Lower leg skin (tissue), 4 donors: ENCODE measurements at regions not wholly inside any gene's neighbourhood (a gene's known extent, or its start where the extent isn't known, plus 50 kb on each side); places are given as distances from the start of the nearest gene placed in this dataset.
"Not testable (repeated sequence)": the region's sequence is repeated elsewhere in the genome, so short reads cannot be mapped to it uniquely, and the experiment has no call there.

Experiments used
- DNase-seq, 2 donors: peaks; one replicate each; pipeline ENCODE4 v3.0.0-alpha.2; 2019; ENCODE audit warnings: low spot score in 2 of 2
- H3K4me3 ChIP-seq: fragments of 200-600 bp; sonication (generic); 2 replicates; pipeline ENCODE4 v1.5.1; 2017; ENCODE audit warnings: mild to moderate bottlenecking, low read depth; ENCODE audit not compliant: poor library complexity, severe bottlenecking
- CTCF ChIP-seq, 3 donors: fragments of 450-650 bp; IDR thresholded peaks; one replicate each; pipeline ENCODE4 v1.5.1; 2016; ENCODE audit warnings: antibody characterized with exemption in 3 of 3, mild to moderate bottlenecking in 3 of 3, moderate library complexity in 2 of 3
- POLR2A ChIP-seq, 2 donors: fragments of 450-650 bp; IDR thresholded peaks; one replicate each; pipeline ENCODE4 v1.6.1; 2016 to 2017; ENCODE audit warnings: antibody characterized with exemption in 2 of 2, mild to moderate bottlenecking in 1 of 2, moderate library complexity in 1 of 2
- WGBS, 2 donors: methylation state at CpG; one replicate each; pipeline ENCODE4 v1.1.5; 2018; 5-methylcytosine and 5-hydroxymethylcytosine counted together
- intact Hi-C: fragments of 100-400 bp; cut with DNase I; formaldehyde crosslinking; loops from one replicate; pipeline ENCODE4 v1.15.0; 2023; ENCODE audit warnings: low total_unique reads

DNA sequence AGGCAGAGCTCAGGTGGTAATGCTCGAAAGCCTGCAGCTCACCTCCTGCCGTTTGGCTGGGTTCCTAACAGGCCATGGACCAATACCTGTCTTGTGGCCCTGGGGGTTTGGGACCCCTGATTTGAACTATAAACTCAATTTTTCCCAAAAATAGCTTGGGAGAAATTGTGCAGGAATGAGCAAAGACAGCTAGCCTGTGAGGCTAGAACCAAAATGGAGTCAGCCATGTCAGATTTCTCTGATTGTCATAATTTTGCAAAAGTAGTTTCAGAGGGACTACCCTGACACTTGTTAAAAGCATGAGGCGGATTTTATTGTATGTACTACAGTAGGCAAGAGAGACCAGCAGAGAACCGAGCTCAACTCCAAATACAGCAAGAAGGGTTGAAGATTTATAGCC, 91.8 kb downstream of the PPIAL4G start:
- DNase-seq, H3K4me3 ChIP-seq, intact Hi-C loops: not testable (repeated sequence)
- 83 to 84% methylated on average over 4 of the region's 4 CpGs for whole genome bisulfite sequencing, 2 donors

DNA sequence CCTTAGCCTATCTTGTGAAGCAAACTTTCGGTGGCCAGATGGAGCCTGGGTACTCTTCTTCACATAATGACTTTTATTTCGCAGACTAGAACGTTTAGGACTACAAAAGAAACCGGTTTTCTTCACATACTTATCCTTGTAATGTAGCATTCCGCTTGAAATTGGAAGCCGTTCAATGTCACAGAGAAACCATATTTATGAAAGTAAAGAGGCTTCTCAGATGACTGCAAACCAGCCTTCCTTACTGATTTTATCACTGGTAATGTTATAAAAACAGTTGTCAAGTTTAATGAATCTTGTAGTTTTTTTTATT, 94.1 kb downstream of the PPIAL4G start:
- 16 to 21% methylated on average over 6 of the region's 6 CpGs for WGBS, 2 donors
- TF ChIP-seq CTCF (IDR thresholded peaks at IDR 0.05) (no peak), POLR2A (IDR thresholded peaks at IDR 0.05) (no peak)
- intact Hi-C loops, result no loop called here
- DNase-seq, result no peak
- peak overlapping the region; percentile 32 for H3K4me3 ChIP-seq

DNA sequence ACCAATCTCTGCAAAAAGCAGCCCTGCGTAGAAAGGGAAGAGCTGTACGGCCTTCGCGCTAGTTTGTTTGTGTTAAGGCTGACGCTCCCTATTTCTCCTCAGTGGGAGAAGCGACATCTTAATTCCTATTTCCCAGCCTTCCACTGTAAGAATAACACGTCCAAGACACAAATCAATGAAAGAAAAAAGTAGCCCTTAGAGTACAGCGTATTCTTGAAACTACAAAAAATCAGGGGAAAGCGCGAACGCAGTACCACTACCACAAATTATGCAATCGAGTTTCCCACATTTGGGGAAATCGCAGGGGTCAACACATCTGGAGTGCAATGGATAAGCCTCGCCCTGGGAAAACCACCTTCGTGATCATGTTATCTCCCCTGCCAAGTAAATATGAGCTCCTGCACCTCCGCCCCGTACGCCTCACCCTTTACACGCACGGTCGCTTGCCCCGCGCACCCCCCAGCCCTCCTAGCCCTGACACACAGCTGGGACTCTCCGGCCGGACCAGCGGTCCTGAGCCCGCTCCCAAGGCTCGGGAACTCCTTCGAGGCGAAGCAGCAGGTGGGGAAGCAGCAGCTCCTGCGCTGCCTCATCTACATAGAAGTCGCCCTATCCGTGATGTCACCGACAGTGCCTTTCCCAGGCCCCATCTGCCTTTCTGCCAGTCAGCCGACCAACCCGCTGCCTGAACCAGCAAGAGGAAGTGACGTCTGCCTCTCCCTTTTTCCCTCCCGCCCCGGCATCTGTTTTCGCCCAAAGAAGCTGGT, 94.7 kb downstream of the PPIAL4G start:
- peak; percentile 87 to 97 for DNase-seq
- intact Hi-C loops, result no loop called here
- WGBS, 2 donors, result 6 to 11% methylated on average over 40 of the region's 40 CpGs
- H3K4me3 ChIP-seq, result peak overlapping the region; percentile 32
- no peak for TF ChIP-seq CTCF (IDR thresholded peaks at IDR 0.05)
- TF ChIP-seq POLR2A (IDR thresholded peaks at IDR 0.05), result no peak

DNA sequence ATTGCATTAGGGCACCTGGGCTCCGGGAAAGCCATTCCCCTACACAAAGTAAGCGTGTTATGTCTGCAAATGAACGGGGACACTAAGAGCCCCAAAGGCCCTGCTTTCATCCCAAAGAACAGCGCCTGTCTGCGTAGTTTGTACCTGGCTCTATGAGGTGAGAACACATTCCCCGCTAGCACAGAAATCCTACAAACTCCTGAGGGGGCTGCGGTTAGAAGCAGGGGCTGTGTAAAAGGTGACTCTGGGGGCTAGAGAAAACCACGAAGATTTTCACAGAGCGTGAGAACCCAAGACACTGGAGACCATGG, 95.2 kb downstream of the PPIAL4G start:
- H3K4me3 ChIP-seq, intact Hi-C loops, DNase-seq: not testable (repeated sequence)
- 68 to 73% methylated on average over 9 of the region's 9 CpGs for WGBS, 2 donors

GRCh38 chr1:148387122-148387948, 95.8 kb downstream of the PPIAL4G start:
- intact Hi-C loops, H3K4me3 ChIP-seq, DNase-seq: not testable (repeated sequence)
- 83 to 88% methylated on average over 18 of the region's 18 CpGs for WGBS, 2 donors

GRCh38 chr1:148386617-148387016, 96.5 kb downstream of the PPIAL4G start:
- TF ChIP-seq CTCF (IDR thresholded peaks at IDR 0.05), result no peak
- H3K4me3 ChIP-seq, result no peak overlapping the region
- no peak for DNase-seq
- 90 to 93% methylated on average over 1 of the region's 1 CpG for WGBS, 2 donors
- intact Hi-C loops, result no loop called here

GRCh38 chr1:148386031-148386398, 97.1 kb downstream of the PPIAL4G start:
- 99% methylated on average over 4 of the region's 4 CpGs for WGBS, 2 donors
- H3K4me3 ChIP-seq, intact Hi-C loops, DNase-seq: not testable (repeated sequence)
